Right lobe of liver (tissue), 6 donors: ENCODE measurements at regions not wholly inside any gene's neighbourhood (a gene's known extent, or its start where the extent isn't known, plus 50 kb on each side); places are given as distances from the start of the nearest gene placed in this dataset.

Source experiments
- ATAC-seq, 4 donors: fragments of 200-7000 bp; cut with Tn5 transposase; one replicate each; pipeline ENCODE4 v1.9.1; 2020; ENCODE audit warnings: mild to moderate bottlenecking in 4 of 4, moderate library complexity in 4 of 4
- DNase-seq, 3 donors: peaks; one replicate each; pipeline ENCODE4 v3.0.0-alpha.2; 2020
- H3K27ac ChIP-seq, 3 donors: fragments of 200-600 bp; one replicate each; pipeline ENCODE4 v1.8.0; 2022
- H3K27me3 ChIP-seq, 2 donors: fragments of 200-600 bp; one replicate each; pipeline ENCODE4 v1.8.0; 2022
- H3K36me3 ChIP-seq, 4 donors: fragments of 200-600 bp; sonication (generic) in 1 of 4; one replicate each; pipeline versions ENCODE4 v1.5.1 to v1.8.0; 2017 to 2022; ENCODE audit warnings: control low read depth in 1 of 4
- H3K4me1 ChIP-seq, 4 donors: fragments of 200-600 bp; sonication (generic) in 1 of 4; one replicate each; pipeline versions ENCODE4 v1.5.1 to v1.8.0; 2017 to 2022; ENCODE audit warnings: control low read depth in 1 of 4
- H3K4me3 ChIP-seq, 3 donors: fragments of 200-600 bp; one replicate each; pipeline ENCODE4 v1.8.0; 2022
- H3K9me3 ChIP-seq, 4 donors: fragments of 200-600 bp; sonication (generic) in 1 of 4; one replicate each; pipeline versions ENCODE4 v1.5.1 to v1.8.0; 2017 to 2022; ENCODE audit warnings: control low read depth in 1 of 4
- CTCF ChIP-seq, 4 donors: fragments of 200-600 bp in 3 of 4; fragments of 450-650 bp in 1 of 4; IDR thresholded peaks; one replicate each; pipeline versions ENCODE4 v1.5.1 to v1.8.0; 2016 to 2022; ENCODE audit warnings: antibody characterized with exemption in 4 of 4, mild to moderate bottlenecking in 2 of 4
- POLR2A ChIP-seq: fragments of 450-650 bp; IDR thresholded peaks from one replicate; pipeline ENCODE4 v1.6.1; 2017; ENCODE audit warnings: antibody characterized with exemption, mild to moderate bottlenecking
- WGBS: methylation state at CpG from one replicate; pipeline ENCODE4 v1.1.6; 2018; ENCODE audit warnings: low coverage, low lambda C conversion rate; ENCODE audit not compliant: insufficient coverage; ENCODE audit errors: missing lambda C conversion rate; 5-methylcytosine and 5-hydroxymethylcytosine counted together
- intact Hi-C, 2 donors: fragments of 100-400 bp; cut with DNase I; formaldehyde crosslinking; loops; one replicate each; pipeline versions ENCODE4 v1.11.2 to v1.14.1; 2022
- donor health status: DM: no; HTN: yes; CAD: no.
- donor health status: DM: no; HTN: no; CAD: no.
- donor health status: DM: no; HTN: no; CAD: no.
- donor health status: DM: no; HTN: yes; CAD: no.
- donor health status: DM: no; HTN: yes; CAD: no.

DNA sequence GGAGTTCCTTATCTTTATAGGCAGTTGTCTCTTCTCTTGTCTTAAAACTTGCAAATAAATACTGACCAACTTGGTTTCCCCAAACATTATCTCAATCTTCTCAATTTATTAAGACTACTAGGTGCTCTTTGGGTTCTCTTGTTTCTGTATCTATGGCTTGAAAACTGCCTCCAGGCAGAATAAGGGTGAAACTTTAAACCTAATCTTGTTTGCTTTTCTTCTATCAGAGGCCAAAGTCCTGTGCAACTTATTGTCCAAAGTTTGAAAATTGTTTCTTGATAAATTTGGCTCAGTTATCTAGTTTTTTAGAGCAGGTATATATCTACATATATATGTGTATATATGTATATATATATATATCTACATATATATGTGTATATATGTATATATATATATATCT lies 110.1 kb upstream of the ANO5 start:
- ATAC-seq, result peak; percentile 75 to 80 (median 78)
- intact Hi-C loops, result no loop called here

GRCh38 chr11:22084056-22084455 lies 108.8 kb upstream of the ANO5 start:
- no peak for DNase-seq

More for the DNA sequence above, 110.1 kb upstream of the ANO5 start:
- DNase-seq, result no peak
- no peak overlapping the region for H3K4me3 ChIP-seq
- no peak for TF ChIP-seq POLR2A
- no peak for TF ChIP-seq CTCF (IDR thresholded peaks at IDR 0.05)
- no peaks in the 10 kb centered on the region for H3K9me3 ChIP-seq
- H3K27ac ChIP-seq, result peak overlapping the region; percentile 39 to 65 (median 46)
- no peaks in the 10 kb centered on the region for H3K36me3 ChIP-seq
- H3K4me1 ChIP-seq, result peaks cover 0 to 51% (median 14%) of the 10 kb centered on the region in 4 donors
- no peaks in the 10 kb centered on the region for H3K27me3 ChIP-seq

GRCh38 chr11:22084564-22084963 lies 108.3 kb upstream of the ANO5 start:
- Histone ChIP-seq H3K36me3 (no peaks in the 10 kb centered on the region), H3K27me3 (no peaks in the 10 kb centered on the region), H3K9me3 (no peaks in the 10 kb centered on the region), H3K4me3 (no peak overlapping the region), H3K4me1 (peaks cover 0 to 35% (median 7%) of the 10 kb centered on the region in 4 donors), H3K27ac (peak overlapping the region in 2 of 3 donors; percentile 44 to 52)
- ATAC-seq (peak in 3 of 4 donors; percentile 35 to 70 (median 51)), DNase-seq (no peak)
- intact Hi-C loops, result no loop called here
- no peak for TF ChIP-seq CTCF (IDR thresholded peaks at IDR 0.05)
- no peak for TF ChIP-seq POLR2A

More at GRCh38 chr11:22084056-22084455, 108.8 kb upstream of the ANO5 start:
- ATAC-seq, result peak in 3 of 4 donors; percentile 5 to 8 (median 7)
- Histone ChIP-seq H3K4me1 (peaks cover 0 to 39% (median 9%) of the 10 kb centered on the region in 4 donors), H3K4me3 (no peak overlapping the region), H3K27ac (peak overlapping the region in 2 of 3 donors; percentile 44 to 52), H3K27me3 (no peaks in the 10 kb centered on the region), H3K9me3 (no peaks in the 10 kb centered on the region), H3K36me3 (no peaks in the 10 kb centered on the region)
- TF ChIP-seq CTCF (IDR thresholded peaks at IDR 0.05) (no peak), POLR2A (no peak)
- intact Hi-C loops, result no loop called here
- WGBS, result 43% methylated on average over 1 of the region's 1 CpG

DNA sequence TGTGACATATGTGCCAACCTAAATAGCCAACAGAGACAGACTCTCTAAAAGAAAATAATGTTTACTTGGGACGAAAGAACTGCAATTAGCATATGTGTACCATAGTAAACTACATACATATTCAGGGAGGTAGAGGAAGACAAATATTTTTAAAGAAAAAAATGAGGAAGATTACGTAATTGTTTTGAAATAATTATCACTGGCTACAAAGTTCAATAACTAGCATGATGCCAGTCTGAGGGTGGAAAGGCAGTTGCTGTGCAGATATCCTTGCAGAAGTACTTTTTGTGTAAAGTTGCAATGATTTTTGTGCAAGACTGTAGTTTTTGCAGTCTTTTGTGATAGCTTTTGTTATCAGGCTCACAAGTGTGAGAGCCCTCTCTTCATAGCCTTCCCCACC lies 103.3 kb upstream of the ANO5 start:
- intact Hi-C loops, result no loop called here
- TF ChIP-seq POLR2A (no peak), CTCF (IDR thresholded peaks at IDR 0.05) (no peak)
- WGBS, result 47% methylated on average over 2 of the region's 2 CpGs
- Histone ChIP-seq H3K4me3 (no peak overlapping the region), H3K27ac (no peak overlapping the region), H3K36me3 (no peaks in the 10 kb centered on the region), H3K27me3 (no peaks in the 10 kb centered on the region), H3K9me3 (no peaks in the 10 kb centered on the region), H3K4me1 (peaks cover 0 to 13% (median 0%) of the 10 kb centered on the region in 4 donors)
- ATAC-seq (peak in 3 of 4 donors; percentile 53 to 59 (median 53)), DNase-seq (no peak)

GRCh38 chr11:22106566-22106965 lies 86.3 kb upstream of the ANO5 start:
- intact Hi-C loops, result no loop called here
- TF ChIP-seq CTCF (IDR thresholded peaks at IDR 0.05) (no peak), POLR2A (no peak)
- DNase-seq (no peak), ATAC-seq (no peak)
- no peaks in the 10 kb centered on the region for H3K27me3 ChIP-seq
- H3K27ac ChIP-seq, result no peak overlapping the region
- no peaks in the 10 kb centered on the region for H3K36me3 ChIP-seq
- no peaks in the 10 kb centered on the region for H3K4me1 ChIP-seq
- H3K4me3 ChIP-seq, result no peak overlapping the region
- H3K9me3 ChIP-seq, result no peaks in the 10 kb centered on the region
- WGBS, result 56% methylated on average over 2 of the region's 2 CpGs
